Gastroesophageal sphincter (tissue), 3 donors: ENCODE measurements at regions not wholly inside any gene's neighbourhood (a gene's known extent, or its start where the extent isn't known, plus 50 kb on each side); places are given as distances from the start of the nearest gene placed in this dataset.

ENCODE experiments used
- CTCF ChIP-seq, 4 experiments: fragments of 200-600 bp in 2 of 4; fragments of 450-650 bp in 2 of 4; sonication (generic) in 1 of 4; IDR thresholded peaks; one replicate each; pipeline ENCODE4 v1.5.1; 2017 to 2019; ENCODE audit warnings: antibody characterized with exemption in 4 of 4, mild to moderate bottlenecking in 2 of 4, moderate library complexity in 2 of 4
- POLR2A ChIP-seq, 2 donors: fragments of 450-650 bp; IDR thresholded peaks; one replicate each; pipeline ENCODE4 v1.6.1; 2017; ENCODE audit warnings: antibody characterized with exemption in 2 of 2, mild to moderate bottlenecking in 2 of 2, moderate library complexity in 1 of 2
- POLR2AphosphoS5 ChIP-seq: sonication (generic); formaldehyde crosslinking; IDR thresholded peaks from one replicate; pipeline ENCODE4 v1.6.1; 2017; ENCODE audit warnings: antibody characterized with exemption

GRCh38 chr7:117979954-117980497 lies 106.8 kb upstream of the CTTNBP2 start:
- TF ChIP-seq CTCF (IDR thresholded peaks at IDR 0.05) (no peak), POLR2A (IDR thresholded peaks at IDR 0.05) (no peak), POLR2AphosphoS5 (no peak)
